ENCODE measurements at regions not wholly inside any gene's neighbourhood (a gene's known extent, or its start where the extent isn't known, plus 50 kb on each side); places are given as distances from the start of the nearest gene placed in this dataset.
"Not testable (repeated sequence)": the region's sequence is repeated elsewhere in the genome, so short reads cannot be mapped to it uniquely, and the experiment has no call there.

GRCh38 chr6:25192590-25193459, 86.3 kb upstream of the CARMIL1 start:
- no peaks in the 10 kb centered on the region for H3K36me3 ChIP-seq (ENCODE audit: insufficient read depth, low read length)
- H3K4me3 ChIP-seq (ENCODE audit: low read length) = no peak overlapping the region
- H3K27me3 ChIP-seq (ENCODE audit: insufficient read depth, low read length) = no peaks in the 10 kb centered on the region
- no peaks in the 10 kb centered on the region for H3K4me1 ChIP-seq (ENCODE audit: insufficient read depth, low read length)
- H3K9ac ChIP-seq (ENCODE audit: low read depth, low read length) = no peak overlapping the region
- 92% methylated on average over 6 of the region's 6 CpGs for WGBS
- no peaks in the 10 kb centered on the region for H3K9me3 ChIP-seq (ENCODE audit: insufficient read depth, low read depth, low read length)
- no peak overlapping the region for H3K27ac ChIP-seq (ENCODE audit: low read depth, low read length)

GRCh38 chr6:25193460-25194171, 85.6 kb upstream of the CARMIL1 start:
- Histone ChIP-seq H3K4me1 (ENCODE audit: insufficient read depth, low read length) (no peaks in the 10 kb centered on the region), H3K4me3 (ENCODE audit: low read length) (no peak overlapping the region), H3K36me3 (ENCODE audit: insufficient read depth, low read length) (no peaks in the 10 kb centered on the region), H3K9ac (ENCODE audit: low read depth, low read length) (no peak overlapping the region), H3K27me3 (ENCODE audit: insufficient read depth, low read length) (no peaks in the 10 kb centered on the region), H3K27ac (ENCODE audit: low read depth, low read length) (no peak overlapping the region), H3K9me3 (ENCODE audit: insufficient read depth, low read depth, low read length) (no peaks in the 10 kb centered on the region)
- WGBS = 90% methylated on average over 6 of the region's 6 CpGs

- Histone ChIP-seq H3K9ac (ENCODE audit: low read depth, low read length) (no peak overlapping the region), H3K27ac (ENCODE audit: low read depth, low read length) (no peak overlapping the region), H3K36me3 (ENCODE audit: insufficient read depth, low read length) (no peaks in the 10 kb centered on the region), H3K4me3 (ENCODE audit: low read length) (no peak overlapping the region), H3K27me3 (ENCODE audit: insufficient read depth, low read length) (no peaks in the 10 kb centered on the region), H3K9me3 (ENCODE audit: insufficient read depth, low read depth, low read length) (no peaks in the 10 kb centered on the region), H3K4me1 (ENCODE audit: insufficient read depth, low read length) (no peaks in the 10 kb centered on the region)
- WGBS = 94% methylated on average over 8 of the region's 8 CpGs
Observed at GRCh38 chr6:25194172-25194678, 84.9 kb upstream of the CARMIL1 start.

- Histone ChIP-seq H3K36me3 (ENCODE audit: insufficient read depth, low read length) (no peaks in the 10 kb centered on the region), H3K27me3 (ENCODE audit: insufficient read depth, low read length) (no peaks in the 10 kb centered on the region), H3K9me3 (ENCODE audit: insufficient read depth, low read depth, low read length) (no peaks in the 10 kb centered on the region), H3K9ac (ENCODE audit: low read depth, low read length) (no peak overlapping the region), H3K4me1 (ENCODE audit: insufficient read depth, low read length) (no peaks in the 10 kb centered on the region), H3K27ac (ENCODE audit: low read depth, low read length) (no peak overlapping the region), H3K4me3 (ENCODE audit: low read length) (no peak overlapping the region)
- WGBS = 92% methylated on average over 2 of the region's 2 CpGs
Observed at GRCh38 chr6:25196464-25196863, 82.7 kb upstream of the CARMIL1 start.

GRCh38 chr6:25197111-25197510, 82.1 kb upstream of the CARMIL1 start:
- Histone ChIP-seq H3K4me1 (ENCODE audit: insufficient read depth, low read length) (no peaks in the 10 kb centered on the region), H3K27me3 (ENCODE audit: insufficient read depth, low read length) (no peaks in the 10 kb centered on the region), H3K27ac (ENCODE audit: low read depth, low read length) (no peak overlapping the region), H3K9ac (ENCODE audit: low read depth, low read length) (no peak overlapping the region), H3K36me3 (ENCODE audit: insufficient read depth, low read length) (no peaks in the 10 kb centered on the region), H3K4me3 (ENCODE audit: low read length) (no peak overlapping the region), H3K9me3 (ENCODE audit: insufficient read depth, low read depth, low read length) (no peaks in the 10 kb centered on the region)
- 97% methylated on average over 1 of the region's 3 CpGs for WGBS

GRCh38 chr6:25199544-25199943, 79.6 kb upstream of the CARMIL1 start:
- Histone ChIP-seq H3K4me1 (ENCODE audit: insufficient read depth, low read length) (no peaks in the 10 kb centered on the region), H3K4me3 (ENCODE audit: low read length) (no peak overlapping the region), H3K27me3 (ENCODE audit: insufficient read depth, low read length) (no peaks in the 10 kb centered on the region), H3K36me3 (ENCODE audit: insufficient read depth, low read length) (no peaks in the 10 kb centered on the region), H3K27ac (ENCODE audit: low read depth, low read length) (no peak overlapping the region), H3K9ac (ENCODE audit: low read depth, low read length) (no peak overlapping the region), H3K9me3 (ENCODE audit: insufficient read depth, low read depth, low read length) (no peaks in the 10 kb centered on the region)
- 86% methylated on average over 2 of the region's 2 CpGs for WGBS

- H3K4me3 ChIP-seq (ENCODE audit: low read length) = no peak overlapping the region
- H3K36me3 ChIP-seq (ENCODE audit: insufficient read depth, low read length) = no peaks in the 10 kb centered on the region
- H3K27me3 ChIP-seq (ENCODE audit: insufficient read depth, low read length) = no peaks in the 10 kb centered on the region
- H3K27ac ChIP-seq (ENCODE audit: low read depth, low read length) = no peak overlapping the region
- H3K9me3 ChIP-seq (ENCODE audit: insufficient read depth, low read depth, low read length) = no peaks in the 10 kb centered on the region; the same call in 1 of the 2 replicates
- no peak overlapping the region for H3K9ac ChIP-seq (ENCODE audit: low read depth, low read length)
- no peaks in the 10 kb centered on the region for H3K4me1 ChIP-seq (ENCODE audit: insufficient read depth, low read length)
Observed at GRCh38 chr6:25202504-25202903, 76.7 kb upstream of the CARMIL1 start.

- H3K27me3 ChIP-seq (ENCODE audit: insufficient read depth, low read length) = no peaks in the 10 kb centered on the region
- no peaks in the 10 kb centered on the region; the same call in 1 of the 2 replicates for H3K9me3 ChIP-seq (ENCODE audit: insufficient read depth, low read depth, low read length)
- H3K36me3 ChIP-seq (ENCODE audit: insufficient read depth, low read length) = no peaks in the 10 kb centered on the region
- H3K4me1 ChIP-seq (ENCODE audit: insufficient read depth, low read length) = no peaks in the 10 kb centered on the region
- no peak overlapping the region for H3K27ac ChIP-seq (ENCODE audit: low read depth, low read length)
- no peak overlapping the region for H3K9ac ChIP-seq (ENCODE audit: low read depth, low read length)
- H3K4me3 ChIP-seq (ENCODE audit: low read length) = no peak overlapping the region
Observed at GRCh38 chr6:25205629-25206028, 73.5 kb upstream of the CARMIL1 start.

GRCh38 chr6:25207453-25208155, 71.6 kb upstream of the CARMIL1 start:
- not testable (repeated sequence) for H3K27ac ChIP-seq (ENCODE audit: low read depth, low read length); H3K27me3 ChIP-seq (ENCODE audit: insufficient read depth, low read length); H3K4me1 ChIP-seq (ENCODE audit: insufficient read depth, low read length); H3K9me3 ChIP-seq (ENCODE audit: insufficient read depth, low read depth, low read length); H3K36me3 ChIP-seq (ENCODE audit: insufficient read depth, low read length); H3K4me3 ChIP-seq (ENCODE audit: low read length)
- 60% methylated on average over 5 of the region's 5 CpGs for WGBS
- H3K9ac ChIP-seq (ENCODE audit: low read depth, low read length) = 0 out of 2 replicates have a peak overlapping the region, but pooled peaks have one; percentile 26

GRCh38 chr6:25215881-25216280, 63.3 kb upstream of the CARMIL1 start:
- no peaks in the 10 kb centered on the region for H3K27me3 ChIP-seq (ENCODE audit: insufficient read depth, low read length)
- no peak overlapping the region for H3K4me3 ChIP-seq (ENCODE audit: low read length)
- WGBS = 96% methylated on average over 7 of the region's 7 CpGs
- H3K4me1 ChIP-seq (ENCODE audit: insufficient read depth, low read length) = no peaks in the 10 kb centered on the region
- no peak overlapping the region for H3K27ac ChIP-seq (ENCODE audit: low read depth, low read length)
- no peaks in the 10 kb centered on the region for H3K9me3 ChIP-seq (ENCODE audit: insufficient read depth, low read depth, low read length)
- H3K9ac ChIP-seq (ENCODE audit: low read depth, low read length) = no peak overlapping the region
- H3K36me3 ChIP-seq (ENCODE audit: insufficient read depth, low read length) = no peaks in the 10 kb centered on the region

GRCh38 chr6:25217302-25217701, 61.9 kb upstream of the CARMIL1 start:
- H3K36me3 ChIP-seq (ENCODE audit: insufficient read depth, low read length) = no peaks in the 10 kb centered on the region
- H3K9me3 ChIP-seq (ENCODE audit: insufficient read depth, low read depth, low read length) = no peaks in the 10 kb centered on the region
- H3K9ac ChIP-seq (ENCODE audit: low read depth, low read length) = no peak overlapping the region
- WGBS = 95% methylated on average over 2 of the region's 2 CpGs
- no peak overlapping the region for H3K27ac ChIP-seq (ENCODE audit: low read depth, low read length)
- H3K27me3 ChIP-seq (ENCODE audit: insufficient read depth, low read length) = no peaks in the 10 kb centered on the region
- no peaks in the 10 kb centered on the region for H3K4me1 ChIP-seq (ENCODE audit: insufficient read depth, low read length)
- H3K4me3 ChIP-seq (ENCODE audit: low read length) = no peak overlapping the region

Measured in HUES64 (cell line).